ENCODE measurements at regions not wholly inside any gene's neighbourhood (a gene's known extent, or its start where the extent isn't known, plus 50 kb on each side); places are given as distances from the start of the nearest gene placed in this dataset.

DNA sequence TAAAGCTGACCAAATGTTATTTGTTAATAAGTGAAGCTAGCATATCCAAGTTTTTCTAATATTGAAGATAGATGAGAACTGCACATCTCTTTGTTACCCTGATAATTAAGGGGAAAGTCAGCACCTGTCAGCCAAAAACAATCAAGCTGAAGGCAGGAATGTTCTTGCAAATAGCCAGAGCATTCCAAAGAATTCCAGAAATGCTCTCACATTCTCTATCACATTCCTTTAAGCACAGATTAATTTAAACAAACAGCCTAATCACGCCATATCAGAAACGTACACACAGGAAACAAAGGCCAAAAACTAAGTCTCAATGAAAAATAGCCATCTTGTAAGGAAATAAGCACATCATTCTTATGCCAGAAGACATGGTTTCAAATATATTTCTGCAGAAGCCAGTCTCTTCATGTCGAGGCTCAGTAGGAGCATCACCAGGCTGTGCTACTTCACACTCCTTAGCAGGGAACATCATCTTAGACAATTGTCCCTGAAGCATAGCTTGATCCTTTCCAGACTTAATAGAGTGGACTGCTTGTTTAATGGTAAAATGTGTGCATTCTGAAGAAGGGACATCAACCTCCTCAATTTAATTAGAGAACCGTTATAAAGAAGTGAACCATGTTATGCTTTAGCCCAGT lies 252.9 kb upstream of the TTC29 start:
- no peak overlapping the region for H3K4ac ChIP-seq (ENCODE audit: low read depth, low read length)
- no peak overlapping the region for H3K18ac ChIP-seq (ENCODE audit: low read length)
- no peak overlapping the region for H3K4me2 ChIP-seq (ENCODE audit: low read length)
- no peak overlapping the region for H3K23ac ChIP-seq (ENCODE audit: low read length)
- H2BK120ac ChIP-seq (ENCODE audit: insufficient read depth, low read length, poor library complexity): no peak overlapping the region
- no peak for DNase-seq
- no peaks in the 10 kb centered on the region for H3K79me1 ChIP-seq (ENCODE audit: low read length)
- no peak overlapping the region for H2AK5ac ChIP-seq (ENCODE audit: low read length)
- H2BK12ac ChIP-seq (ENCODE audit: low read length): no peak overlapping the region
- no peak overlapping the region for H2AFZ ChIP-seq (ENCODE audit: insufficient read depth, low read length, poor library complexity)
- no peaks in the 10 kb centered on the region for H3K9me3 ChIP-seq (ENCODE audit: insufficient read depth, low read depth, low read length)
- H2BK5ac ChIP-seq (ENCODE audit: low read depth, low read length, poor library complexity): no peak overlapping the region
- H4K8ac ChIP-seq (ENCODE audit: low read depth, low read length): no peak overlapping the region
- WGBS (ENCODE audit: extremely low coverage, insufficient coverage, insufficient read length): no CpG with 5 or more reads among the region's 4 CpGs
- no peak overlapping the region for H3K27ac ChIP-seq (ENCODE audit: low read depth, low read length)
- H3K79me2 ChIP-seq (ENCODE audit: control insufficient read depth, insufficient read depth, low read length, poor library complexity): no peaks in the 10 kb centered on the region
- no peak overlapping the region for H4K91ac ChIP-seq (ENCODE audit: low read depth, low read length)
- H3K36me3 ChIP-seq (ENCODE audit: control insufficient read depth in 1 of 2, insufficient read depth in 2 of 2, low read length in 2 of 2): no peaks in the 10 kb centered on the region
- no peaks in the 10 kb centered on the region for H3K4me1 ChIP-seq (ENCODE audit: control insufficient read depth in 1 of 2, insufficient read depth in 2 of 2, low read length in 2 of 2)
- H3K4me3 ChIP-seq (ENCODE audit: low read depth, low read length): no peak overlapping the region
- H3K14ac ChIP-seq (ENCODE audit: low read length): no peak overlapping the region
- no peaks in the 10 kb centered on the region for H3K27me3 ChIP-seq (ENCODE audit: insufficient read depth, low read length)
- no peak overlapping the region for H4K12ac ChIP-seq (ENCODE audit: low read depth, low read length)
- H3K9ac ChIP-seq (ENCODE audit: low read length): no peak overlapping the region

DNA sequence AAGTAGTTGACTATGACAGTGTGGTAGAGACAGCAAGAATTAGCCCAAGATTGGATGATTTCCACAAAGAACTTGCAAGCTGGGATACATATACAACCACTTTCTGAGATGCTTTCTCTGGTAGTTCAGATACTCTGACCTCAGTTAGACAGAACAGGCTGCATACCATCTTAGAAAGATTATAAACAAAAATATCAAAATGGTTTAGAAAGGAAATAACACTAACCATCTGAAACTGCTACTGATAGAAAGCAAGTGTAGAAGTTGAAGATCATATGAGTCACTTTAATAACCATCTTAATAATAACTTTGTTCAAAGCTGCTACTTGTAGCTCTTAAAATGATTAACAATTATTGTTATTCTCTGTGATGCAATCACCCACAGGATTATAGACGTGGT lies 255.4 kb upstream of the TTC29 start:
- Histone ChIP-seq H3K36me3 (ENCODE audit: control insufficient read depth in 1 of 2, insufficient read depth in 2 of 2, low read length in 2 of 2) (no peaks in the 10 kb centered on the region), H4K8ac (ENCODE audit: low read depth, low read length) (no peak overlapping the region), H3K14ac (ENCODE audit: low read length) (no peak overlapping the region), H3K4me2 (ENCODE audit: low read length) (no peak overlapping the region), H2AK5ac (ENCODE audit: low read length) (no peak overlapping the region), H3K27ac (ENCODE audit: low read depth, low read length) (no peak overlapping the region), H3K4me3 (ENCODE audit: low read depth, low read length) (no peak overlapping the region), H4K91ac (ENCODE audit: low read depth, low read length) (no peak overlapping the region), H3K27me3 (ENCODE audit: insufficient read depth, low read length) (no peaks in the 10 kb centered on the region), H3K9me3 (ENCODE audit: insufficient read depth, low read depth, low read length) (no peaks in the 10 kb centered on the region), H3K79me2 (ENCODE audit: control insufficient read depth, insufficient read depth, low read length, poor library complexity) (no peaks in the 10 kb centered on the region), H2BK12ac (ENCODE audit: low read length) (no peak overlapping the region), H2BK5ac (ENCODE audit: low read depth, low read length, poor library complexity) (no peak overlapping the region), H3K4me1 (ENCODE audit: control insufficient read depth in 1 of 2, insufficient read depth in 2 of 2, low read length in 2 of 2) (no peaks in the 10 kb centered on the region), H3K18ac (ENCODE audit: low read length) (no peak overlapping the region), H3K23ac (ENCODE audit: low read length) (no peak overlapping the region), H3K9ac (ENCODE audit: low read length) (no peak overlapping the region), H4K12ac (ENCODE audit: low read depth, low read length) (no peak overlapping the region), H2BK120ac (ENCODE audit: insufficient read depth, low read length, poor library complexity) (no peak overlapping the region), H3K79me1 (ENCODE audit: low read length) (no peaks in the 10 kb centered on the region), H3K4ac (ENCODE audit: low read depth, low read length) (no peak overlapping the region), H2AFZ (ENCODE audit: insufficient read depth, low read length, poor library complexity) (no peak overlapping the region)
- no CpG with 5 or more reads among the region's 1 CpG for WGBS (ENCODE audit: extremely low coverage, insufficient coverage, insufficient read length)
- no peak for DNase-seq

DNA sequence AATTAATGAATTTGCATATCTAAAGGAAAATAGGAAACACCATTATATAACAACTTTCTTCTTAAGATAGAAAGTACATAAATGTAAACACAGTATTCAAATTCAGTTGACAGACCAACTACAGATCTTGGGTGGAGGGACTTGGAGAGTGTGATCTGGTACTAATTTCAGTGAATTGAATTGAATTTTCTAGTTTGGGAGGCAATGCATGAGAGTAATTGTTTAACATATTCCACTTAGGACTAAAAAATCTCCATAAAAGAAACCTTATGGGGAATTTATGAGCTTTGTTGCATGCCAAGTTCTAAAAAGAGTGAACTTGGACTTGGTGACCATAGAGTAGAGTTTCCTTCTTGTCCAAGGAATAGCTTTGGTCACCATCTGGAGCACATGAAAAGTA lies 261.1 kb upstream of the TTC29 start:
- H3K27ac ChIP-seq (ENCODE audit: low read depth, low read length): no peak overlapping the region
- H3K18ac ChIP-seq (ENCODE audit: low read length): no peak overlapping the region
- H3K79me1 ChIP-seq (ENCODE audit: low read length): no peaks in the 10 kb centered on the region
- H3K4me3 ChIP-seq (ENCODE audit: low read depth, low read length): no peak overlapping the region
- no peaks in the 10 kb centered on the region for H3K27me3 ChIP-seq (ENCODE audit: insufficient read depth, low read length)
- no peak overlapping the region for H4K91ac ChIP-seq (ENCODE audit: low read depth, low read length)
- H3K36me3 ChIP-seq (ENCODE audit: control insufficient read depth in 1 of 2, insufficient read depth in 2 of 2, low read length in 2 of 2): no peaks in the 10 kb centered on the region
- H2AK5ac ChIP-seq (ENCODE audit: low read length): no peak overlapping the region
- no peaks in the 10 kb centered on the region for H3K9me3 ChIP-seq (ENCODE audit: insufficient read depth, low read depth, low read length)
- H3K4me1 ChIP-seq (ENCODE audit: control insufficient read depth in 1 of 2, insufficient read depth in 2 of 2, low read length in 2 of 2): no peaks in the 10 kb centered on the region
- H3K9ac ChIP-seq (ENCODE audit: low read length): no peak overlapping the region
- H2AFZ ChIP-seq (ENCODE audit: insufficient read depth, low read length, poor library complexity): no peak overlapping the region
- DNase-seq: no peak
- no peak overlapping the region for H3K4ac ChIP-seq (ENCODE audit: low read depth, low read length)
- no peak overlapping the region for H3K4me2 ChIP-seq (ENCODE audit: low read length)
- H4K12ac ChIP-seq (ENCODE audit: low read depth, low read length): no peak overlapping the region
- H2BK120ac ChIP-seq (ENCODE audit: insufficient read depth, low read length, poor library complexity): no peak overlapping the region
- H4K8ac ChIP-seq (ENCODE audit: low read depth, low read length): no peak overlapping the region
- H2BK5ac ChIP-seq (ENCODE audit: low read depth, low read length, poor library complexity): no peak overlapping the region
- no peak overlapping the region for H2BK12ac ChIP-seq (ENCODE audit: low read length)
- no peaks in the 10 kb centered on the region for H3K79me2 ChIP-seq (ENCODE audit: control insufficient read depth, insufficient read depth, low read length, poor library complexity)
- no peak overlapping the region for H3K23ac ChIP-seq (ENCODE audit: low read length)
- H3K14ac ChIP-seq (ENCODE audit: low read length): no peak overlapping the region

DNA sequence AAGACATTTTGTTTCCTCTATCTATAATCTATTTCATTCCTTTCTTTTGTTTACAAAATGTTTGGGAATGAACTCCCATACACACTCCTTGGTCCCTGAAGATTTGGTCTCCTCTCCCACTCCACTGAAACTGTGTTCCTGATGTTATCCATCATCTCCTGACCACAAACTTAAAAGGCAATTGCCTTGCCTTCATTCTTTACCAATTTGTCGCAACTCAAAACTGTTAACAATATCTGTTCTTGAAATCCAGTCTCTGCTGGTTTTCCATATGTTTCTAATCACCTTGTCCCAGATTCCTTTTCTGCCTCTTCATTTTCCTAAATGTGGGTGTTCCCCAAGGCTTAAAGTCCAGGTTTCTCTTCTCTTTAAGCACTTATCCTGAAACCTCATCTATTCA lies 262.2 kb upstream of the TTC29 start:
- Histone ChIP-seq H4K12ac (ENCODE audit: low read depth, low read length) (no peak overlapping the region), H4K8ac (ENCODE audit: low read depth, low read length) (no peak overlapping the region), H2BK120ac (ENCODE audit: insufficient read depth, low read length, poor library complexity) (no peak overlapping the region), H3K18ac (ENCODE audit: low read length) (no peak overlapping the region), H2BK5ac (ENCODE audit: low read depth, low read length, poor library complexity) (no peak overlapping the region), H3K27ac (ENCODE audit: low read depth, low read length) (no peak overlapping the region), H3K36me3 (ENCODE audit: control insufficient read depth in 1 of 2, insufficient read depth in 2 of 2, low read length in 2 of 2) (no peaks in the 10 kb centered on the region), H3K4me2 (ENCODE audit: low read length) (no peak overlapping the region), H3K9ac (ENCODE audit: low read length) (no peak overlapping the region), H4K91ac (ENCODE audit: low read depth, low read length) (no peak overlapping the region), H2AFZ (ENCODE audit: insufficient read depth, low read length, poor library complexity) (no peak overlapping the region), H3K4ac (ENCODE audit: low read depth, low read length) (no peak overlapping the region), H3K79me2 (ENCODE audit: control insufficient read depth, insufficient read depth, low read length, poor library complexity) (no peaks in the 10 kb centered on the region), H3K4me1 (ENCODE audit: control insufficient read depth in 1 of 2, insufficient read depth in 2 of 2, low read length in 2 of 2) (no peaks in the 10 kb centered on the region), H3K4me3 (ENCODE audit: low read depth, low read length) (no peak overlapping the region), H3K23ac (ENCODE audit: low read length) (no peak overlapping the region), H3K9me3 (ENCODE audit: insufficient read depth, low read depth, low read length) (no peaks in the 10 kb centered on the region), H3K14ac (ENCODE audit: low read length) (no peak overlapping the region), H2AK5ac (ENCODE audit: low read length) (no peak overlapping the region), H3K79me1 (ENCODE audit: low read length) (no peaks in the 10 kb centered on the region), H3K27me3 (ENCODE audit: insufficient read depth, low read length) (no peaks in the 10 kb centered on the region), H2BK12ac (ENCODE audit: low read length) (no peak overlapping the region)
- no CpG with 5 or more reads among the region's 1 CpG for WGBS (ENCODE audit: extremely low coverage, insufficient coverage, insufficient read length)
- DNase-seq: no peak
